Endothelial cell of umbilical vein (primary cell): ENCODE measurements at regions not wholly inside any gene's neighbourhood (a gene's known extent, or its start where the extent isn't known, plus 50 kb on each side); places are given as distances from the start of the nearest gene placed in this dataset.

ENCODE experiments used
- BruUV-seq: library from RNA; stranded (reverse); fragments of 400-500 nt; replicated peaks from 2 replicates; lab custom pipeline; 2021; lab: Mats Ljungman, UMichigan
- CTCF ChIA-PET: fragments of 300-600, 350-600 bp; sonication (Branson Sonifier 250); formaldehyde crosslinking; loops from one replicate; lab custom pipeline; 2021; ENCODE audit warnings: antibody characterized with exemption, inconsistent platforms; lab: Charles Lee
- POLR2A ChIA-PET: fragments of 300-600, 350-600 bp; sonication (Branson Sonifier 250); formaldehyde crosslinking; loops from one replicate; lab custom pipeline; 2021; ENCODE audit warnings: antibody characterized with exemption, inconsistent platforms; lab: Charles Lee
- DNase-seq: peaks from one replicate; pipeline ENCODE4 v3.0.0-alpha.2; 2011; ENCODE audit warnings: low read depth, low spot score
- FAIRE-seq: peaks from 2 replicates; lab custom pipeline; 2011; peaks lifted over from hg19 to GRCh38; lab: Jason Lieb, UNC
- H2AFZ ChIP-seq: 2 replicates; pipeline ENCODE4 v1.6.0; 2012; ENCODE audit warnings: low read depth, low read length, control low read depth, inconsistent platforms
- H3K27ac ChIP-seq: 2 replicates; pipeline ENCODE4 v1.5.1; 2011; ENCODE audit warnings: low read depth, mild to moderate bottlenecking, control low read depth, low read length, moderate library complexity; ENCODE audit not compliant: insufficient read depth
- H3K27me3 ChIP-seq, 2 experiments: 2 replicates each; pipeline versions ENCODE4 v1.6.0 to v1.6.1; 2011; ENCODE audit warnings: low read length in 2 of 2, mixed read lengths in 1 of 2; ENCODE audit not compliant: control insufficient read depth in 2 of 2, insufficient read depth in 2 of 2
- H3K36me3 ChIP-seq, 2 experiments: 2 replicates in 1 of 2; 3 replicates in 1 of 2; pipeline ENCODE4 v1.5.1; 2011; ENCODE audit warnings: low read length in 2 of 2, mild to moderate bottlenecking in 1 of 2, moderate library complexity in 1 of 2; ENCODE audit not compliant: control insufficient read depth in 2 of 2, insufficient read depth in 2 of 2; ENCODE audit errors: extremely low read depth in 1 of 2
- H3K4me1 ChIP-seq: 3 replicates; pipeline ENCODE4 v1.5.1; 2011; ENCODE audit warnings: mild to moderate bottlenecking, low read length; ENCODE audit not compliant: control insufficient read depth, insufficient read depth; ENCODE audit errors: extremely low read depth
- H3K4me2 ChIP-seq: 2 replicates; pipeline ENCODE4 v1.6.1; 2011; ENCODE audit warnings: low read length, control low read depth, mixed read lengths; ENCODE audit not compliant: insufficient read depth
- H3K4me3 ChIP-seq, 3 experiments: fragments of 200-600 bp in 1 of 3; sonication (generic), shearing (Covaris generic) in 1 of 3; replicated peaks in 1 of 3; 2 replicates each; pipeline ENCODE4 v1.5.1; 2011 to 2016; ENCODE audit warnings: control low read depth in 3 of 3, low read length in 3 of 3, mild to moderate bottlenecking in 2 of 3, inconsistent platforms in 1 of 3, low read depth in 1 of 3, moderate library complexity in 1 of 3; ENCODE audit not compliant: insufficient read depth in 1 of 3
- H3K79me2 ChIP-seq: 2 replicates; pipeline ENCODE4 v1.6.0; 2012; ENCODE audit warnings: low read length, inconsistent platforms; ENCODE audit not compliant: control insufficient read depth, insufficient read depth
- H3K9ac ChIP-seq: replicated peaks from 2 replicates; pipeline ENCODE3; 2011; ENCODE audit warnings: low read length, control low read depth; ENCODE audit not compliant: insufficient read depth; ENCODE audit errors: extremely low read depth
- H3K9me1 ChIP-seq: replicated peaks from 3 replicates; pipeline ENCODE4 v1.6.0; 2011; ENCODE audit warnings: mild to moderate bottlenecking, low read length; ENCODE audit not compliant: control insufficient read depth, insufficient read depth; ENCODE audit errors: extremely low read depth
- H3K9me3 ChIP-seq: replicated peaks from 2 replicates; pipeline ENCODE4 v1.5.1; 2012; ENCODE audit warnings: low read length, inconsistent platforms; ENCODE audit not compliant: control insufficient read depth, insufficient read depth
- H4K20me1 ChIP-seq: replicated peaks from 2 replicates; pipeline ENCODE3; 2011; ENCODE audit warnings: mild to moderate bottlenecking, low read length; ENCODE audit not compliant: control insufficient read depth, insufficient read depth; ENCODE audit errors: extremely low read depth
- EZH2 ChIP-seq: IDR thresholded peaks from 2 replicates; pipeline ENCODE4 v1.6.1; 2012; ENCODE audit warnings: borderline replicate concordance, low read depth, mild to moderate bottlenecking, moderate library complexity, low read length, inconsistent platforms; ENCODE audit not compliant: severe bottlenecking
- FOS ChIP-seq: IDR thresholded peaks from 2 replicates; pipeline ENCODE4 v1.6.1; 2011; ENCODE audit warnings: mild to moderate bottlenecking, low read length, moderate library complexity, borderline replicate concordance; ENCODE audit not compliant: insufficient read depth
- GATA2 ChIP-seq: IDR thresholded peaks from 2 replicates; pipeline ENCODE4 v1.7.0; 2011; ENCODE audit warnings: low read depth, mild to moderate bottlenecking, moderate library complexity, mixed read lengths, low read length; ENCODE audit not compliant: insufficient read length, insufficient read depth
- JUN ChIP-seq: IDR thresholded peaks from 2 replicates; pipeline ENCODE4 v1.6.1; 2011; ENCODE audit warnings: borderline replicate concordance, low read depth; ENCODE audit not compliant: insufficient read length, insufficient read depth
- MYC ChIP-seq: IDR thresholded peaks from one replicate; pipeline ENCODE4 v1.6.1; 2011; ENCODE audit warnings: mild to moderate bottlenecking, low read depth, low read length
- POLR2A ChIP-seq: IDR thresholded peaks from 2 replicates; pipeline ENCODE4 v1.6.1; 2012; ENCODE audit warnings: low read depth, mild to moderate bottlenecking, control low read depth, low read length
- POLR2AphosphoS5 ChIP-seq: IDR thresholded peaks from 2 replicates; pipeline ENCODE4 v1.6.1; 2012; ENCODE audit warnings: low read depth, mild to moderate bottlenecking, control low read depth, low read length, moderate library complexity; ENCODE audit not compliant: insufficient read depth
- dilution Hi-C: fragments of 300-500 bp; cut with MboI; formaldehyde crosslinking; loops from one replicate; pipeline ENCODE4 v1.15.0; 2019; ENCODE audit warnings: low sequenced_read_pairs; ENCODE audit not compliant: extremely low pct_ligation_motif_present
- intact Hi-C: fragments of 100-400 bp; cut with micrococcal nuclease; formaldehyde crosslinking; loops from one replicate; pipeline ENCODE4 v1.10.0; 2022
- TF ChIP-seq, protein P1 (sequence below), 2 donors: IDR thresholded peaks; 1 replicate in 1 of 2; 2 replicates in 1 of 2; pipeline ENCODE4 v1.5.1; 2011; ENCODE audit warnings: low read length in 2 of 2, mild to moderate bottlenecking in 2 of 2, moderate library complexity in 2 of 2, control low read depth in 1 of 2, inconsistent platforms in 1 of 2, low read depth in 1 of 2; ENCODE audit not compliant: insufficient read depth in 1 of 2; ENCODE audit errors: extremely low read depth in 1 of 2
- TF ChIP-seq, protein P2 (sequence below): IDR thresholded peaks from 2 replicates; pipeline ENCODE4 v1.6.1; 2011; ENCODE audit not compliant: insufficient read depth, insufficient read length

DNA sequence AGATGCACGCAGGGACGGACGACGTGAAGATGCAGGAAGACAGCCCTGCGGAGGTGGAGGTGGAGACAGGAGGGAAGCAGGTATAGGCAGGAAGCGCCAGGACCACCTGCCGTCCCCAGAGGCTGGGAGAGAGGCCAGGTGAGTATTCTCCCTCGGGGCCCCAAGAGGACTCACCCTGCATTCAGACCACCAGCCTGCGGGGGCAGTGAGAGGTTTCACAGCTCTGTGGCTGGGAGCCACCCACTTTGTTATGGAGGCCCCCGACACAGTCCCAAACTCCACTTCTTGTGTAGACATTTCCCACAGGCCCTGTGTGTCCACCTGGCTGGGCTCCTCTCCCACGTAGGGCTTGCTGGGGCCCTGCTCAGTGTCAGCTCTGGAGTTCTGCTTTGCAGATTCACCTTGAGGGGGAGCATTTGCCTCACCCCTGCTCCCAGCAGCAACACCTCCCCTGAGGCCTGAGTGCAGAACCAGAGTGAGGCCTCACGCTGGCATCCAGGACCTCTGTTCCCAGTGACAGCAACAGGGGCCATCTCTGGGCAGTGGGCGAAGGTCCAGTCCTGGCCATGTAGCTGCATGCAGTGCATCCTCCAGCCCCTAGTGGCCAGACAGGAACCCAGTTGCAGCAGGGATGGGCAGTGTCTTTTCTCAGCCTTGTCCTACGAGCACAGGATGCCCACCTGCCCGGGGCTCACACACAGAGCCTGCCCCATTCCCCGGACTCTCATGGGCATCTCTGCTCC is 119.4 kb upstream of the IQSEC1 start:
- FAIRE-seq (no peak), DNase-seq (no peak)
- no peak overlapping the region for H3K4me2 ChIP-seq
- dilution Hi-C loops (no loop called here), intact Hi-C loops (no loop called here)
- no peaks in the 10 kb centered on the region for H3K4me1 ChIP-seq
- no peaks in the 10 kb centered on the region for H3K9me1 ChIP-seq
- no peaks in the 10 kb centered on the region for H3K79me2 ChIP-seq
- H3K9me3 ChIP-seq: no peaks in the 10 kb centered on the region
- TF ChIP-seq MYC: no peak
- no peak for TF ChIP-seq POLR2A
- TF ChIP-seq, protein P1, sequence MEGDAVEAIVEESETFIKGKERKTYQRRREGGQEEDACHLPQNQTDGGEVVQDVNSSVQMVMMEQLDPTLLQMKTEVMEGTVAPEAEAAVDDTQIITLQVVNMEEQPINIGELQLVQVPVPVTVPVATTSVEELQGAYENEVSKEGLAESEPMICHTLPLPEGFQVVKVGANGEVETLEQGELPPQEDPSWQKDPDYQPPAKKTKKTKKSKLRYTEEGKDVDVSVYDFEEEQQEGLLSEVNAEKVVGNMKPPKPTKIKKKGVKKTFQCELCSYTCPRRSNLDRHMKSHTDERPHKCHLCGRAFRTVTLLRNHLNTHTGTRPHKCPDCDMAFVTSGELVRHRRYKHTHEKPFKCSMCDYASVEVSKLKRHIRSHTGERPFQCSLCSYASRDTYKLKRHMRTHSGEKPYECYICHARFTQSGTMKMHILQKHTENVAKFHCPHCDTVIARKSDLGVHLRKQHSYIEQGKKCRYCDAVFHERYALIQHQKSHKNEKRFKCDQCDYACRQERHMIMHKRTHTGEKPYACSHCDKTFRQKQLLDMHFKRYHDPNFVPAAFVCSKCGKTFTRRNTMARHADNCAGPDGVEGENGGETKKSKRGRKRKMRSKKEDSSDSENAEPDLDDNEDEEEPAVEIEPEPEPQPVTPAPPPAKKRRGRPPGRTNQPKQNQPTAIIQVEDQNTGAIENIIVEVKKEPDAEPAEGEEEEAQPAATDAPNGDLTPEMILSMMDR (IDR thresholded peaks at IDR 0.05; ENCODE audit: extremely low read depth in 1 of 2, insufficient read depth in 1 of 2, low read depth in 1 of 2, low read length in 2 of 2): peak; percentile 2 to 5
- no peak for TF ChIP-seq FOS
- TF ChIP-seq GATA2: no peak
- H4K20me1 ChIP-seq: no peaks in the 10 kb centered on the region
- no peak overlapping the region for H3K9ac ChIP-seq
- no peak overlapping the region for H2AFZ ChIP-seq
- H3K27ac ChIP-seq: no peak overlapping the region
- CTCF ChIA-PET: no interaction called here
- H3K36me3 ChIP-seq: no peaks in the 10 kb centered on the region
- POLR2A ChIA-PET: no interaction called here
- H3K27me3 ChIP-seq: no peaks in the 10 kb centered on the region
- no TSS peak for BruUV-seq
- H3K4me3 ChIP-seq: no peak overlapping the region

DNA sequence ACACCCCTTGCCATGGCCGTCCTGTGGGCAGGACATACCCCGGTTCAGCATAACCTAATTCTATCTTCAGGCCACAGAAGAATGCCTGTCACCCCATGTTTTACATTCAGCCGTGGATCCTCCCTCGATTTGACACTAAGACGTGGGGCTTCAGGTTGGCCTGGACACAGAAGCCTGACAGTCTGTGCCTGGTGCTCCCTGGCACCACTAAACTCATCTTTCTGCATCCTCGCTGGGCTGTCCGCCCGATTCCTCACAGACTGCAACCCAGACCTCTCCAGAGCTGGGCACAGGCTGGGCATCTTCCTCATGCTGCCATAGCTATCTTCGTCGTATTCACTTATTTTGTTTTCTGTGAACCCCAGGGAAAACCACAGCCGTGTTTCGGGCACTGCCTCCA is 117.8 kb upstream of the IQSEC1 start:
- Histone ChIP-seq H3K27ac (no peak overlapping the region), H3K4me2 (no peak overlapping the region), H3K36me3 (no peaks in the 10 kb centered on the region), H2AFZ (no peak overlapping the region), H4K20me1 (no peaks in the 10 kb centered on the region), H3K9me1 (no peaks in the 10 kb centered on the region), H3K79me2 (no peaks in the 10 kb centered on the region), H3K9me3 (no peaks in the 10 kb centered on the region), H3K27me3 (no peaks in the 10 kb centered on the region), H3K9ac (no peak overlapping the region), H3K4me3 (no peak overlapping the region), H3K4me1 (no peaks in the 10 kb centered on the region)
- no peak for FAIRE-seq
- BruUV-seq: no TSS peak
- dilution Hi-C loops: no loop called here
- ChIA-PET POLR2A (interaction anchor here (0.6 kb wide), 2 partner anchors 26 to 360 kb away, joined by 3 to 4 read pairs; no protein-coding TSS in a partner anchor), CTCF (interaction anchor here (0.6 kb wide), 1 partner anchor 465 kb away, joined by 3 read pairs; no protein-coding TSS in a partner anchor)
- TF ChIP-seq POLR2AphosphoS5: no peak
- no peak for TF ChIP-seq GATA2
- no peak for TF ChIP-seq JUN
- TF ChIP-seq, protein P1 (IDR thresholded peaks at IDR 0.05; ENCODE audit: extremely low read depth in 1 of 2, insufficient read depth in 1 of 2, low read depth in 1 of 2, low read length in 2 of 2): no peak
- TF ChIP-seq POLR2A: no peak
- TF ChIP-seq, protein P2, sequence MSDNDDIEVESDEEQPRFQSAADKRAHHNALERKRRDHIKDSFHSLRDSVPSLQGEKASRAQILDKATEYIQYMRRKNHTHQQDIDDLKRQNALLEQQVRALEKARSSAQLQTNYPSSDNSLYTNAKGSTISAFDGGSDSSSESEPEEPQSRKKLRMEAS: no peak
- TF ChIP-seq MYC: no peak
- TF ChIP-seq FOS: no peak
- TF ChIP-seq EZH2: no peak
- intact Hi-C loops: no loop called here
- DNase-seq: no peak
